ENCODE measurements at regions not wholly inside any gene's neighbourhood (a gene's known extent, or its start where the extent isn't known, plus 50 kb on each side); places are given as distances from the start of the nearest gene placed in this dataset.

DNA sequence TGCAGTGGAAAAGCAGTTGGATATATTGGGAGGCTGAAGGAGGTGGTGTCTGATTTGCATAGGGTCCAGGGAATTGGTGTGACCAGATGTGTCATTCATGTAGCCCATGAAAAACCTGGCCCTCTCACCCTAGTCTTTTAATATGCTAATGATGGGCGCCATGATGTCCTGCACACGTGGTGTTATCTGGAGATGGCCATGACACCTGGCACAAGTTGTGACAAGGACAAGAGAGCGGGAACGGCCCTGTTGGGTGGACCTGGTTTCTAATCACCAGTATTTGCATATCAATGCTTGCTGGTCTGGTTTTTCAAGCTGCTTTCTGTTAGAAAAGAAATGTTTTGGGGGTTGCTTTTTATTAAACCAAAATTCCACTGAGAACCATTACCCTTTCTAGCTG, 87.4 kb downstream of the ZXDA start:
- TF ChIP-seq CTCF (IDR thresholded peaks at IDR 0.05) = no peak
- TF ChIP-seq POLR2A (IDR thresholded peaks at IDR 0.05) = no peak
